ENCODE measurements at regions not wholly inside any gene's neighbourhood (a gene's known extent, or its start where the extent isn't known, plus 50 kb on each side); places are given as distances from the start of the nearest gene placed in this dataset.

DNA sequence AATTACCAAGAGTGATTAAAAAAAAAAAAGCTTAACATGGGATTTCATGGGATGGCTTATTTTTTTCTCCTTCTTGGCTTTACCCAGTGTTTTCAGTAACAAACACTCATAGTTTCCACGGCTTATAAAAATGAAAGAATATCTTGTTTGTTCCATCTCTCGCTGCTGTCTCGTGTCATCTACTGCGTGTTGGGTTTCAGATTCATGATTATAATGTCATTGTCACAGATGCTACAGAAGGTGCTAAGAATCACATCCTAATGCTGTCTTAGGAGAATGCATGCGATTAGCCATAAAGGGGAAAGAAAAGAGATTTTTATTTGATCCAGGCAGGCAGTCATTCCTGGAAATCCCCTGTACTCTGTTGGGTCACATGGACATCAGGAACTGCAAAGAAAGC is 1267.6 kb upstream of the TMEM132C start:
- TF ChIP-seq CTCF (IDR thresholded peaks at IDR 0.05 in 4 of 5, conservative IDR thresholded peaks at IDR 0.05 in 1 of 5) = no peak
- no peak for TF ChIP-seq POLR2A (IDR thresholded peaks at IDR 0.05)
- intact Hi-C loops (cut with DNase I; ENCODE audit: low total_unique reads) (no loop called here), in situ Hi-C loops (cut with MboI; ENCODE audit: low sequenced_read_pairs in 4 of 4) (no loop called here)
- H3K27ac ChIP-seq = no peak overlapping the region
- no peak overlapping the region for H3K4me3 ChIP-seq
- H3K4me1 ChIP-seq = no peaks in the 10 kb centered on the region
- no peaks in the 10 kb centered on the region for H3K9me3 ChIP-seq
- no peaks in the 10 kb centered on the region for H3K27me3 ChIP-seq
- ATAC-seq = no peak
- DNase-seq = no peak
- no peaks in the 10 kb centered on the region for H3K36me3 ChIP-seq

DNA sequence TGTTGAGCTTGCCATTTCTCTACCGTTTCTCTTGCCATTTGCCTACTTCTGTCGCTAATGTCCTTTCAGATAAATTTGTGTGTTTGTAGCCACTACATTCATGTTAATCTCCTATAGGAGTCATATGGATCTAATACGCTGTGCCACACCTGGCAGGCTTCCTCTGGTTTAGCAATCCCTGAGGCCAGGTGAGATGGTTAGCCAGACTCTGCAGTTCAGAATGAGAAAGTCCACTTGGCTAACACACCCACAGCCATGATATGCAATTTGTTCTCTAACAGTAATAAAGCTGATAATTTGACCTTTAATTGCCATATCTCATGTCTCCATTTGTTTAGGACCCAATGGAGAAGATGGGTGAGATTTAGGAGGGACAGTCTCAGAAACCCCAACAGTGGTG is 1261.6 kb upstream of the TMEM132C start:
- no peaks in the 10 kb centered on the region for H3K4me1 ChIP-seq
- no peaks in the 10 kb centered on the region for H3K36me3 ChIP-seq
- no peak overlapping the region for H3K27ac ChIP-seq
- ATAC-seq = no peak
- intact Hi-C loops (cut with DNase I; ENCODE audit: low total_unique reads) = no loop called here
- TF ChIP-seq CTCF (IDR thresholded peaks at IDR 0.05 in 4 of 5, conservative IDR thresholded peaks at IDR 0.05 in 1 of 5) (no peak), POLR2A (IDR thresholded peaks at IDR 0.05) (no peak)
- in situ Hi-C loops (cut with MboI; ENCODE audit: low sequenced_read_pairs in 4 of 4) = no loop called here
- no peaks in the 10 kb centered on the region for H3K27me3 ChIP-seq
- no peak overlapping the region for H3K4me3 ChIP-seq
- no peak for DNase-seq
- no peaks in the 10 kb centered on the region for H3K9me3 ChIP-seq

GRCh38 chr12:127006972-127007371 is 1260.0 kb upstream of the TMEM132C start:
- Histone ChIP-seq H3K9me3 (no peaks in the 10 kb centered on the region), H3K4me3 (no peak overlapping the region)

GRCh38 chr12:127008755-127009403 is 1258.1 kb upstream of the TMEM132C start:
- Histone ChIP-seq H3K4me1 (no peaks in the 10 kb centered on the region), H3K27ac (no peak overlapping the region), H3K27me3 (no peaks in the 10 kb centered on the region), H3K4me3 (no peak overlapping the region), H3K36me3 (no peaks in the 10 kb centered on the region), H3K9me3 (no peaks in the 10 kb centered on the region)
- DNase-seq (no peak), ATAC-seq (no peak)
- intact Hi-C loops (cut with DNase I; ENCODE audit: low total_unique reads) = no loop called here
- TF ChIP-seq CTCF (IDR thresholded peaks at IDR 0.05 in 4 of 5, conservative IDR thresholded peaks at IDR 0.05 in 1 of 5) (no peak), POLR2A (IDR thresholded peaks at IDR 0.05) (no peak)
- in situ Hi-C loops (cut with MboI; ENCODE audit: low sequenced_read_pairs in 4 of 4) = no loop called here

More at GRCh38 chr12:127006972-127007371, 1260.0 kb upstream of the TMEM132C start:
- no peak for DNase-seq
- in situ Hi-C loops (cut with MboI; ENCODE audit: low sequenced_read_pairs in 4 of 4) (no loop called here), intact Hi-C loops (cut with DNase I; ENCODE audit: low total_unique reads) (no loop called here)
- H3K27ac ChIP-seq = no peak overlapping the region
- ATAC-seq = no peak
- no peaks in the 10 kb centered on the region for H3K36me3 ChIP-seq
- TF ChIP-seq POLR2A (IDR thresholded peaks at IDR 0.05) (no peak), CTCF (IDR thresholded peaks at IDR 0.05 in 4 of 5, conservative IDR thresholded peaks at IDR 0.05 in 1 of 5) (no peak)
- no peaks in the 10 kb centered on the region for H3K4me1 ChIP-seq
- no peaks in the 10 kb centered on the region for H3K27me3 ChIP-seq

DNA sequence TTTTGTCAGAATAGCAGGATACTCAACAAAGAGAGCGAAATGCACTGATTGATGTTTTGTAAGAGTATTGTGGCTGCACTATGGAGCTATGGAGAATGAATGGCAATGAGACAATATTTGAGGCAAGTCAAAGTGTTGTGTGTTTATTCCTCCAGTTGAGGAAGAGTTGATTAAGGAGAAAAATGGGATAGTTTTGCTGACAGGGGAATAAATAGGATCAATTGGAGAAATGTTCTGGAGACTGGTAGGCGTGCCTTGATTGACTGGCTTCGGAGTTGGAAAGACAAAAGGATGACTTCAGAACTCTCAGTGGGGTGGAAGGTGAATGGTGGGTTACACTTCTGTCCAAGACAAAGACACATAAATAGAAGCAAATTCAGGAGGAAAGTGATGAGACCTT is 1254.9 kb upstream of the TMEM132C start:
- intact Hi-C loops (cut with DNase I; ENCODE audit: low total_unique reads) = no loop called here
- in situ Hi-C loops (cut with MboI; ENCODE audit: low sequenced_read_pairs in 4 of 4) = no loop called here
- H3K9me3 ChIP-seq = no peaks in the 10 kb centered on the region
- no peaks in the 10 kb centered on the region for H3K27me3 ChIP-seq
- DNase-seq (no peak), ATAC-seq (no peak)
- TF ChIP-seq CTCF (IDR thresholded peaks at IDR 0.05 in 4 of 5, conservative IDR thresholded peaks at IDR 0.05 in 1 of 5) (no peak), POLR2A (IDR thresholded peaks at IDR 0.05) (no peak)
- H3K4me3 ChIP-seq = no peak overlapping the region
- no peaks in the 10 kb centered on the region for H3K4me1 ChIP-seq
- H3K36me3 ChIP-seq = no peaks in the 10 kb centered on the region
- H3K27ac ChIP-seq = no peak overlapping the region

Data from gastrocnemius medialis (tissue), 4 donors.